ENCODE measurements at regions not wholly inside any gene's neighbourhood (a gene's known extent, or its start where the extent isn't known, plus 50 kb on each side); places are given as distances from the start of the nearest gene placed in this dataset.

DNA sequence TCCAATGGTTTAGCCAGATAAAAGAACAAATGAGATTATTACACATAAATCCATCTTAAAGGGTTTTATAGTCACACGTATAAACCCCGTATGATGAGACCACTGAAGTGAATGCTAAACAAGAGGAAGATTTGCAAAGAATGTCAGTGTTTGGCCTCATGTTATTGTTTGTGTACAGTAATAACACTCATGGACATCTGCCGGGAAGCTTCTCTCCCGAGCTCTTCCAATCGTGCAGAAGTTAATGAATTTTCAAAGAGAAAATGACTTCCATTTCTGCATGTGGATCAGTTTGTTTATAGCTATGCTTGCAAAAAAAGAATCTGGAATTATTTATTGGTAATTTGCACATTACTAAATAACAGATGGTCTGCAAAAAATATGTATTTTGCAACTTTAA lies 88.5 kb upstream of the APCDD1 start:
- DNase-seq, result no peak

GRCh38 chr18:10367836-10368235 lies 86.6 kb upstream of the APCDD1 start:
- no peak for DNase-seq

DNA sequence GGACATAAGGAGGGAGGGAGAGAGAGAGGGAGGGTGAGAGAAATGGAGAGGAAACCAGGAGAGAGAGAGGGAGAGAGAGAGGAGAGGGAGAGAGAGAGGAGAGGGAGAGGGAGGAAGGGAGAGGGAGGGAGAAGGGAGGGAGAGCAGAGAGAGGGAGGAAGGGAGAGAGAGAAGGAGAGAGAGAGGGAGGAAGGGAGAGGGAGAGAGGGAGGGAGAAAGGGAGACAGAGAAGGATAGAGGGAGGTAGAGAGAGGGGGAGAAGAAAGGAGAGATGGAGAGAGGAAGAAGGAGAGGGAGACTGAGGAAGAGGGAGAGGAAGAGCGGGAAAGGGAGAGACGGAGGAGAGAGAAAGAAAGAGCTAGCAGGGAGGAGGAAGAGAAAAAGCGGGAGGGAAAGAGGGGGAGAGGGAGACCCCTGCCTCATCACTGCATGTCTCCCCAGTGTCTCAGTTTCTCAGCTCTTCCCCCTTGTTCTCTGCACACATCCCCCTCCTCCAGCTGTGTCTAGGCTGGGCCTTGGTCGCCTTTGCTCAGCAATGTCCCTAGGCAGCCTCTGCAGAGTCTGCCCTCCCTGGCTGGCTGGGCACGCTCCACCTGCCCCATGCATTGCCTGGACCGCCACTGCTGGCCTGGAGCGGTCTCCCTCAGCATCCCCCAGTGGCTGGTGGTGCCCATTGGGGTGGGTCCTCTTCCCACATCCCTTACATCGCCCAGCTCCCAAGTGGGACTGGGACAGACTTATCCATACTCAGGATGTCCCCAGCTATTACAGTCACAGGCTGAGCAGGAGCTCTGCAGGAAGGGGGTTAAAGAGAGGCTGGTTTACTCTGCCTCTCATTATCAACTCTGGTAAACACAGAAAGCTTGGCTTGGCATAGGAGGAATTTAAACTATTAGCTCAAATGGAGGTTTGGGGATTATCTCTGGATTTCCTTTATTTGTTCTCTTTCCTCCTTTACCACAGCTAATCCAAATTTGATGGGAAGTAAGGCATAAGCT lies 85.7 kb upstream of the APCDD1 start:
- DNase-seq, result no peak

- DNase-seq, result no peak
Measured at GRCh38 chr18:10370716-10371115, 83.7 kb upstream of the APCDD1 start.

- no peak for DNase-seq
Measured at GRCh38 chr18:10371165-10371564, 83.3 kb upstream of the APCDD1 start.

- no peak for DNase-seq
Measured at GRCh38 chr18:10374195-10374594, 80.2 kb upstream of the APCDD1 start.

- no peak for DNase-seq
Measured at GRCh38 chr18:10374636-10375293, 79.7 kb upstream of the APCDD1 start.

DNA sequence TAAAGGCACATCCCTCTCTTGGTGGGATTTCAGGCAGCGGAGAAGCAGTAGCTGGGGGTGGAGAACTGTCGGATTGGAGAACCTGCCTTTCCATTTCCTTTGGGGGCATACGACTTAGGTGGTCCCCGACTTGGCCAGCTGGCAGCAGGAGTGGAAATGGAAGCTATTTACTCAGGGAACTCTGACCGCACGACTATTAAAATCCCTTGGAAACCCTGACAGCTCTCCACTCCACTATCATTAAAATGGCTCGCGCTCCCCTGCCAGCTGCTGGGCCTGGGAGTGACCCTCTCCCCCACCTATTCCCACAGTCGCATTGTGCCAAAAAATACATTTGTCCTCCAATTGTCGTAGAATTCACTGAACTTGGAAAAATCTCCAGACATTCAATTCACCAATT lies 77.7 kb upstream of the APCDD1 start:
- no peak for DNase-seq

DNA sequence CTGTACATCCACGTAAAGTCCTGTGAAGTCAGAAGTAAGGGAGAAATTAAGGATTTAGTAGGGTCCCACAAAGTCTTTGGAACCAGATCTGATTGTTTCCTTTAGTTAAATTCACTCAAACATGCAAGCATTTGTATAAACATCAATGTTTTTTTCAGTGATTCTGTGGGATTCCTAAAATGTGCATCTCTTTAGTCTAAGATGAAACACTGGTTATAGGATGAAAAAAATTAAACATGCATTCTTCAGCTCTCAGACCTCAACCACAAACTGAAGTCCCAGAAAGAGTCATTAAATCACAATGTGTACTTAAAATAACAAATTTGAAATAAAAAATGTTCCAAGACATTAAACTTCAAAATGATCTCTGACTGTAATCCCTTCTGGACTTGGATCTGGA lies 76.5 kb upstream of the APCDD1 start:
- DNase-seq, result no peak

DNA sequence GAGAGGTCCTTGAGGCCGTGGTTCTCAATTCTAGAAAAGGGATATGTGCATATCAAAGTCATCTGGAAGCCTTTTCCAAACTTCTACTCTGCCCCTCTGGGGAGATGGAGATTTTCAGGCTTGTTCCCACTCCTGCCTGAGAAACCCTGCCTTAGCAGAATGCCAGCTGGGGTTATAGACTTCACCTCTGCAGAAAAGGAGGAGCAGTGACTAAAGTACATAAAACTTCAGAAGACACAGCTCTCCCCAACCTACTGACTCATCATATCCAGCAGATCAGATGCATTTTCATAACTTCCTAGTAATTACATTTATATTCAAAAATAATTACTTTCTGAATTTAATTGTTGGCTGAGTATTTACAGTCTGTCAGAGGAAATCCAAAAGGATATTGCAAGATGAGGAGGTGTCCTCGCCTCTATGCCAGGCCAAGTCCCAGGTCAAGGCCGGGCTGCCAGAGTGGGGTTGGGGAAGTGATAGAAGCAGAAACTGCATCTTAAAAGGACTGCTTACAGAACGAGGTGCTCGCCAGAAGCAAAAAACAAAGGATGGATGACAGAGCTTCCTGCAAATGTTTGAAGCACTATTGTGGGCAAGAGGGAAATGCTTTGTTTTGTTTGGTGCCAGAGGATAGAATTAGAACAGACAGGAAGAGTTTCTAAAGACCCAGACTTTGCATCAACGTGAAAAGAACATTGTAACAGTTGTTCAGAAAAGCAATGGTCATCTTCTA lies 75.6 kb upstream of the APCDD1 start:
- no peak for DNase-seq

GRCh38 chr18:10379522-10379921 lies 74.9 kb upstream of the APCDD1 start:
- DNase-seq, result no peak

- no peak for DNase-seq
Measured at GRCh38 chr18:10381516-10381915, 72.9 kb upstream of the APCDD1 start.

DNA sequence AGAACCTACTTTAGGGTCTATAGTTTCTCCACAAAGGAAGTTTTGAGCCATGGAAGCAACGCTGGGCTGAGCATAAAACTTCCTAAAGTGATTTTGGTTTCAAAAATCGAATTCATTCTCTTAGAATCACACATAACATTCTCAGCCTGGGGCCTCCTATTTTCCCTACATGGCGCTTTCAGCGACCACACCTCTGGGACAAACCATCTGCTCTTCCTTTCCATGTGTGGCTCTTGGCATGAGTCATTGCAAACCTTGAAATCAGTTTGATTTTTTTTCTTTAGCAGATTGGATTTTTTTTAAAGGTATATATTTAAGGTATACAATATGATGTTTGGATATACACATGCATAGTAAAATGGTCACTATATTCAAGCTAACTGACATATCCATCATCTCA lies 72.5 kb upstream of the APCDD1 start:
- DNase-seq, result no peak

DNA sequence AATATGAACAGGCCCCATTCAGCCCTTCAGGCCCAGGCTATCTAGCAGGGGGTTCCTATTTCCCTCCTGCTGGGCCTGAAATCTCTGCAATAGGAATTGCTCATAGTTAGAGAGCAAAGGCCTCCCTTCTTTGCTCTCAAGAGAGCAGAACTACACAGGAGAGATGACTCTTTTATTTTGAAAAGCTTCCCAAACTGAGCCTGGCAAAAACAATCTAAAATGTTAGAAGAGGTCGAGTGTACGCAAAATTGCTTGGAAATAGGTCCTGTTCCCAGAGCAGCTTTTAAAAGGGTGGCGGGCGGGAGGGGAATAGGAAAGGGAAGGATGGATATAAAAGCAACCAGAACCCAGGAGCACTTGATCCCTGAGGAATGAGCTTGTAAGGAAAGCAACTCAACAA lies 68.4 kb upstream of the APCDD1 start:
- no peak for DNase-seq

- no peak for DNase-seq
Measured at GRCh38 chr18:10386956-10387355, 67.5 kb upstream of the APCDD1 start.

- DNase-seq, result no peak
Measured at GRCh38 chr18:10387399-10387798, 67.0 kb upstream of the APCDD1 start.

GRCh38 chr18:10388373-10388772 lies 66.1 kb upstream of the APCDD1 start:
- DNase-seq, result no peak

DNA sequence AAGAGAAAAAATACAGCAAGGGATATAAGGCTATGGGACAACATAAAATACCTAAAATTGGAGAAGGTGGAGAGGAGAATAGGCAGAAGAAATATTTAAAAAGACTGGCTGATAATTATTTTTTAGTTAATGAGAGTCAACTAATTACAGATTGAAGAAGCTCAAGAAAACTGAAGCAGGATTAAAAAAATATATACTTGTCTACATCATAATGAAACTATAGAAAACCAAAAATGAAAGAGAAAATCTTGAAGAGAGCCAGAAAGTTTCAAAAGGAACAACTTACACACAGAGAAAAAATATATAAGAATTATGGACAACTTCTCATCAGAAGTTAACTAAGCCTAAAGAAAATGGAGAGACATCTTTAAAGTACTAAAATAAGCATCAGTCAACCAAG lies 62.9 kb upstream of the APCDD1 start:
- DNase-seq, result no peak

DNA sequence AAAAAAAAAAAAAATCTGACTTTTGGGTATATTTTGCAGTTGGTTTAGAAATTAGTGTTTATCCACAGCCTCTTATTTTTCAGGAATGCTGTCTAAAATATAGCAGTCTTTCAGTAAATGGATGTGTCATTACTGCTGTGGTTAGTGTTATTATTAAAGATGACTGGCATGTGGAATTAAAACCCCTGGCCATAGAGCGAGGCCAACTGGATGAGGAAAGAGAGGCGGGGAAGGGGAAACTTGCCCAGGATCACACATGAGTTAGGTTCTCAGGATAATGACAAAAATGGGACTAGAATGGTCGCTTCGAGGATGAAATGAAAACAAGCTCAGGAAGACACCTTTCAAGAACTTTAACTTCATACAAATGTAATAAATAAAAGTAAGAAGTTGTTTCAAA lies 57.4 kb upstream of the APCDD1 start:
- DNase-seq, result no peak

GRCh38 chr18:10398571-10398970 lies 55.9 kb upstream of the APCDD1 start:
- no peak for DNase-seq

DNA sequence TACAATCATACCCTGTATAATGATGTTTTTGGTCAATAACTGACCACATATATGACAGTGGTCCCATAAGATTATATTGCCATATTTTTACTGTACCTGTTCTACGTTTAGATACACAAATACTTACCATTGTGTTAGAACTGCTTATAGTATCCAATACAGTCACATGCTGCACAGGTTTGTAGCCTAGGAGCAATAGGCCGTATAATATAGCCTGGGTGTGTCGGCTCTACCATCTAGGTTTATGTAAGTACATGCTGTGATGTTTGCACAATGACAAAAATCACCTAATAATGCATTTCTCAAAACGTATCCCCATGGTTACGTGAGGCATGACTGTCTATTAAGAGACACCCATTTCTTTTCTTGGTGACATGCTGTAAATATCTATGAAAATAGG lies 55.0 kb upstream of the APCDD1 start:
- DNase-seq, result no peak

GRCh38 chr18:10400534-10401307 lies 53.7 kb upstream of the APCDD1 start:
- no peak for DNase-seq

GRCh38 chr18:10401521-10401920 lies 52.9 kb upstream of the APCDD1 start:
- no peak for DNase-seq
